Mesothelial cell of epicardium (in vitro differentiated cells): ENCODE measurements at regions not wholly inside any gene's neighbourhood (a gene's known extent, or its start where the extent isn't known, plus 50 kb on each side); places are given as distances from the start of the nearest gene placed in this dataset.

Source experiments
- DNase-seq, 2 experiments: peaks; one replicate each; pipeline ENCODE4 v3.0.0; 2021; ENCODE audit warnings: low spot score in 2 of 2; ENCODE audit not compliant: unreplicated experiment in 2 of 2
- H3K27ac Mint-ChIP-seq: 2 replicates; pipeline ENCODE4 v1.8.0; 2021; ENCODE audit warnings: mixed read lengths
- H3K27me3 Mint-ChIP-seq: 2 replicates; pipeline ENCODE4 v1.8.0; 2021; ENCODE audit warnings: low read depth, mixed read lengths
- H3K36me3 Mint-ChIP-seq: 2 replicates; pipeline ENCODE4 v1.8.0; 2021; ENCODE audit warnings: mixed read lengths
- H3K4me1 Mint-ChIP-seq: 2 replicates; pipeline ENCODE4 v1.8.0; 2021; ENCODE audit warnings: mixed read lengths
- H3K4me3 Mint-ChIP-seq: 2 replicates; pipeline ENCODE4 v1.8.0; 2021; ENCODE audit warnings: mild to moderate bottlenecking, moderate library complexity, mixed read lengths
- H3K9me3 Mint-ChIP-seq: 2 replicates; pipeline ENCODE4 v1.8.0; 2021; ENCODE audit warnings: mixed read lengths
- CTCF ChIP-seq: fragments of 200-600 bp; sonication (generic); IDR thresholded peaks from one replicate; pipeline ENCODE4 v1.5.0; 2021; ENCODE audit warnings: antibody characterized with exemption; ENCODE audit not compliant: unreplicated experiment

DNA sequence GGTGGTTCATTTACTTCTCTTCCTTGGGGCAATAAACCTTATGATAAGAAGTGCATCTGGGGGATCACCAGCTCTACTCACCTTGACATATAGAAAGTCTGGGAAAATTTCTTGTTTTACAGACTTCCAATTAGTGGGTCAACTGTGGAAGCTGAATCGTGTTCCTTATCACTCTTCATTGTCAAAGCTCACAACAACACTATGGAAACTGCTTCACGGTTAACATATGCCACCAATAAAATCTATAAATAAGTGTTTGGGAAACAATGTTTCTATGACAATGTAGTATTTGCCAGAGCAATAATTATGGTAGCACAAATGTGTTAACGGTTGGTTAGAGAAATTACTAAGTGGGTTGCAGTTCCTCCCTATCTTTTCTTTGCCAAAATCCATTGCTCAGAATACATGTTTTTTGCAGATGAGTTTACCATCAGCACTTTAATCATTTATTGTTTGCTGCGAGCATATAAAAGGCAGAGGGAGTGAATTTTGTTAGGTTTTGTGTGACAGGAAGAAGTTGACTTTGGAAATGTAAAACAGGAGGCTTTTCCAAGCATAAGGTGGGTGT is 321.8 kb downstream of the RFC3 start:
- TF ChIP-seq CTCF: no peak
- no peak for DNase-seq

DNA sequence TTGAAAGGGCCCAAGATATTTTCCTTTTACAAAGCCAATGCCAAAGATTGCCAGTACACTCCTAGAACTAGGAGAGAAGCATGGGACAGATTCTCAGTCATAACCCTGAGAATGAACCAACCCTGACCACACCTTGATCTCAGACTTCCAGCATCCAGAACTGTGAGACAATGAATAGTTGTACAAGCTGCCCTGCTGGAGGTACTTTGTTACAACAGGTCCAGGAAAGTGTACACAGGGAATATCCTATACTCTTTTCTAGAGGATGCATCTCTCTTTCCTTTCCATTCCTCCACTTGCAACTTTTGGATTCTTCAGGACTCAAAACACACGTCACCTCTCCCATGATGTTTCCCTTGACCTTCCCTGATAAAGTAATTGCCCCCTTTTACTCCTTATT is 325.7 kb downstream of the RFC3 start:
- Mint-ChIP-seq H3K27ac (no peak overlapping the region), H3K4me1 (peaks cover 5% of the 10 kb centered on the region), H3K27me3 (no peaks in the 10 kb centered on the region), H3K9me3 (no peaks in the 10 kb centered on the region), H3K36me3 (no peaks in the 10 kb centered on the region), H3K4me3 (no peak overlapping the region)
- no peak for DNase-seq
- no peak for TF ChIP-seq CTCF

More for the DNA sequence above, 321.8 kb downstream of the RFC3 start:
- no peak overlapping the region for H3K4me3 Mint-ChIP-seq
- peaks cover 7% of the 10 kb centered on the region for H3K4me1 Mint-ChIP-seq
- no peaks in the 10 kb centered on the region for H3K27me3 Mint-ChIP-seq
- no peaks in the 10 kb centered on the region for H3K36me3 Mint-ChIP-seq
- no peak overlapping the region for H3K27ac Mint-ChIP-seq
- H3K9me3 Mint-ChIP-seq: peaks cover 3% of the 10 kb centered on the region

GRCh38 chr13:34144142-34144541 is 326.2 kb downstream of the RFC3 start:
- no peak for DNase-seq
- Mint-ChIP-seq H3K4me3 (no peak overlapping the region), H3K27me3 (no peaks in the 10 kb centered on the region), H3K27ac (no peak overlapping the region), H3K36me3 (no peaks in the 10 kb centered on the region), H3K4me1 (peaks cover 8% of the 10 kb centered on the region), H3K9me3 (no peaks in the 10 kb centered on the region)
- no peak for TF ChIP-seq CTCF

DNA sequence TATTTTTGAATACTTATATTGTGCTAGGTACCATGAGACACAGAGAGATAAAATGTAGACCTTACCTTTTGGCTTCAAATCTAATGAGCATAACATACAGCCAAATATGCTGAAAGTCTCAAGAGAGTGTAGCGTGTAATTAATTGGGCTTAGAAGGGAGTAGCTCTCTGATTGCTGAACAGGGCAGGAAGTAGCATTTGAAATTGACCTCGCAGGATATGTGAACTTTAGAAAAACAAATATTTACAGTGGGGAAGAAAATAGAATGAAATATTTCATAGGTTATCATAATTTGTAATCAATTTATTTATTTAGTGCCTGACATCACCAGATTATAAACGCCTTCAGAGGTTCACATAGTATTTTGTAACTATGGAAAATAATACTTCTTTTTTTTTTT is 327.1 kb downstream of the RFC3 start:
- H3K27me3 Mint-ChIP-seq: no peaks in the 10 kb centered on the region
- DNase-seq: no peak
- no peak for TF ChIP-seq CTCF
- no peaks in the 10 kb centered on the region for H3K36me3 Mint-ChIP-seq
- no peak overlapping the region for H3K27ac Mint-ChIP-seq
- H3K4me1 Mint-ChIP-seq: peaks cover 15% of the 10 kb centered on the region
- H3K9me3 Mint-ChIP-seq: no peaks in the 10 kb centered on the region
- H3K4me3 Mint-ChIP-seq: no peak overlapping the region

GRCh38 chr13:34148359-34148758 is 330.4 kb downstream of the RFC3 start:
- Mint-ChIP-seq H3K27ac (no peak overlapping the region), H3K9me3 (peaks cover 4% of the 10 kb centered on the region), H3K4me1 (peaks cover 22% of the 10 kb centered on the region), H3K27me3 (no peaks in the 10 kb centered on the region), H3K4me3 (no peak overlapping the region), H3K36me3 (no peaks in the 10 kb centered on the region)
- DNase-seq: no peak
- no peak for TF ChIP-seq CTCF

DNA sequence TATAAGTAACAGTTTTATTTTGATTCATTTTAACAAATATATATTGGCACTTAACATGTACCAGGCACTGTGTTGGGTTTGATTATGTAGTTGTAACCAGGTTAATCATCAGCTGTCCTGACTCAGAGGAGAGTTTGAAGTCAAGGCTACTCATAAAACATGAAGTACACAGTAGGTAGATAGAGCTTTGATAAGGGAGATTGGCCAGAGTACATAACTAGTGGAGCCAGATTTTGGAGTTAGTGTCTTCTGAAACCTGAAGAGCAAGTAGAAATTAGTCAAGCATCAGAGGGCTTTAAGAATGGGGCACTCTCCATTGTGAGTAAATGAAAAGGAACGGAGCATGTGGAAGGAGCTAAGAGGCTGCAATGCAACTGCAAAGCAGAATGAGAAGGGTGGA is 333.9 kb downstream of the RFC3 start:
- Mint-ChIP-seq H3K9me3 (peaks cover 4% of the 10 kb centered on the region), H3K27ac (no peak overlapping the region), H3K4me1 (peaks cover 45% of the 10 kb centered on the region), H3K36me3 (no peaks in the 10 kb centered on the region), H3K27me3 (no peaks in the 10 kb centered on the region), H3K4me3 (no peak overlapping the region)
- TF ChIP-seq CTCF: no peak
- DNase-seq: no peak
